ENCODE measurements at regions not wholly inside any gene's neighbourhood (a gene's known extent, or its start where the extent isn't known, plus 50 kb on each side); places are given as distances from the start of the nearest gene placed in this dataset.

- ChIA-PET POLR2A (no interaction called here), CTCF (interaction anchor here (0.7 kb wide), 1 partner anchor 20 kb away, joined by 4 read pairs; no protein-coding TSS in a partner anchor)
These were observed 91.3 kb upstream of the FAM171A1 start for GRCh38 chr10:15462253-15462897.

GRCh38 chr10:15461353-15462108 is 90.4 kb upstream of the FAM171A1 start:
- CTCF ChIA-PET = no interaction called here
- POLR2A ChIA-PET = no interaction called here

GRCh38 chr10:15460661-15461060 is 89.6 kb upstream of the FAM171A1 start:
- ChIA-PET CTCF (no interaction called here), POLR2A (no interaction called here)

- ChIA-PET CTCF (no interaction called here), POLR2A (no interaction called here)
These were observed 88.1 kb upstream of the FAM171A1 start for GRCh38 chr10:15459218-15459617.

- POLR2A ChIA-PET = no interaction called here
- CTCF ChIA-PET = no interaction called here
These were observed 86.3 kb upstream of the FAM171A1 start for GRCh38 chr10:15457382-15457781.

GRCh38 chr10:15455456-15455855 is 84.4 kb upstream of the FAM171A1 start:
- CTCF ChIA-PET = no interaction called here
- POLR2A ChIA-PET = no interaction called here

- CTCF ChIA-PET = no interaction called here
- POLR2A ChIA-PET = no interaction called here
These were observed 82.8 kb upstream of the FAM171A1 start for GRCh38 chr10:15453926-15454325.

- POLR2A ChIA-PET = no interaction called here
- CTCF ChIA-PET = no interaction called here
These were observed 82.4 kb upstream of the FAM171A1 start for GRCh38 chr10:15453457-15453856.

- POLR2A ChIA-PET = no interaction called here
- CTCF ChIA-PET = no interaction called here
These were observed 81.5 kb upstream of the FAM171A1 start for GRCh38 chr10:15452545-15452944.

- CTCF ChIA-PET = interaction anchor here (0.6 kb wide), 1 partner anchor 1052 kb away, joined by 4 read pairs; no protein-coding TSS in a partner anchor
These were observed 80.3 kb upstream of the FAM171A1 start for GRCh38 chr10:15451137-15452094.

GRCh38 chr10:15448598-15448997 is 77.5 kb upstream of the FAM171A1 start:
- POLR2A ChIA-PET = no interaction called here
- CTCF ChIA-PET = no interaction called here

More at GRCh38 chr10:15451137-15452094, 80.3 kb upstream of the FAM171A1 start:
- POLR2A ChIA-PET = no interaction called here

- CTCF ChIA-PET = no interaction called here
These were observed 73.9 kb upstream of the FAM171A1 start for GRCh38 chr10:15445006-15445390.

GRCh38 chr10:15444105-15445005 is 73.3 kb upstream of the FAM171A1 start:
- POLR2A ChIA-PET = no interaction called here
- CTCF ChIA-PET = no interaction called here

More at GRCh38 chr10:15445006-15445390, 73.9 kb upstream of the FAM171A1 start:
- POLR2A ChIA-PET = no interaction called here

- POLR2A ChIA-PET = no interaction called here
- CTCF ChIA-PET = interaction anchor here (0.6 kb wide), 1 partner anchor 21 kb away, joined by 4 read pairs; no protein-coding TSS in a partner anchor
These were observed 71.0 kb upstream of the FAM171A1 start for GRCh38 chr10:15442056-15442455.

GRCh38 chr10:15440204-15440711 is 69.2 kb upstream of the FAM171A1 start:
- ChIA-PET POLR2A (no interaction called here), CTCF (no interaction called here)

GRCh38 chr10:15439341-15439842 is 68.3 kb upstream of the FAM171A1 start:
- CTCF ChIA-PET = no interaction called here
- POLR2A ChIA-PET = no interaction called here

- POLR2A ChIA-PET = no interaction called here
- CTCF ChIA-PET = no interaction called here
These were observed 65.6 kb upstream of the FAM171A1 start for GRCh38 chr10:15436696-15437095.

- POLR2A ChIA-PET = no interaction called here
These were observed 62.9 kb upstream of the FAM171A1 start for GRCh38 chr10:15433850-15434537.

GRCh38 chr10:15432266-15432665 is 61.2 kb upstream of the FAM171A1 start:
- POLR2A ChIA-PET = no interaction called here
- CTCF ChIA-PET = no interaction called here

More at GRCh38 chr10:15433850-15434537, 62.9 kb upstream of the FAM171A1 start:
- CTCF ChIA-PET = no interaction called here
